Activated naive CD8-positive, alpha-beta T cell treated with anti-CD3 and anti-CD28 coated beads, Interleukin-2, amount 50 U/mL, for 24 hours (primary cell): ENCODE measurements at regions not wholly inside any gene's neighbourhood (a gene's known extent, or its start where the extent isn't known, plus 50 kb on each side); places are given as distances from the start of the nearest gene placed in this dataset.

Source experiments
- ATAC-seq: fragments of 150-1000 bp; cut with Tn5 transposase; one replicate; pipeline ENCODE4 v1.10.0; 2021
- DNase-seq: peaks from one replicate; pipeline ENCODE4 v3.0.0; 2021
- H3K27ac Mint-ChIP-seq: one replicate; pipeline ENCODE4 v1.8.0; 2021; ENCODE audit warnings: mild to moderate bottlenecking, mixed read lengths
- H3K27me3 Mint-ChIP-seq: one replicate; pipeline ENCODE4 v1.8.0; 2021; ENCODE audit warnings: mixed read lengths
- H3K36me3 Mint-ChIP-seq: one replicate; pipeline ENCODE4 v1.8.0; 2021; ENCODE audit warnings: low read depth, mixed read lengths
- H3K4me1 Mint-ChIP-seq: one replicate; pipeline ENCODE4 v1.8.0; 2021; ENCODE audit warnings: mixed read lengths
- H3K4me3 Mint-ChIP-seq: one replicate; pipeline ENCODE4 v1.8.0; 2021; ENCODE audit warnings: mild to moderate bottlenecking, moderate library complexity, mixed read lengths
- H3K9me3 Mint-ChIP-seq: one replicate; pipeline ENCODE4 v1.8.0; 2021; ENCODE audit warnings: mixed read lengths

- H3K4me3 Mint-ChIP-seq = no peak overlapping the region
- no peak overlapping the region for H3K27ac Mint-ChIP-seq
- H3K4me1 Mint-ChIP-seq = no peaks in the 10 kb centered on the region
- H3K36me3 Mint-ChIP-seq = no peaks in the 10 kb centered on the region
- DNase-seq = no peak
- H3K9me3 Mint-ChIP-seq = no peaks in the 10 kb centered on the region
- peaks cover 4% of the 10 kb centered on the region for H3K27me3 Mint-ChIP-seq
- no peak for ATAC-seq
These were observed 341.8 kb downstream of the CXCL12 start for GRCh38 chr10:44042926-44043602.

- ATAC-seq (no peak), DNase-seq (no peak)
- Mint-ChIP-seq H3K27me3 (no peaks in the 10 kb centered on the region), H3K27ac (no peak overlapping the region), H3K9me3 (no peaks in the 10 kb centered on the region), H3K4me3 (no peak overlapping the region), H3K4me1 (no peaks in the 10 kb centered on the region), H3K36me3 (no peaks in the 10 kb centered on the region)
These were observed 342.7 kb downstream of the CXCL12 start for GRCh38 chr10:44042075-44042770.

GRCh38 chr10:44039599-44039998 is 345.3 kb downstream of the CXCL12 start:
- H3K36me3 Mint-ChIP-seq = no peaks in the 10 kb centered on the region
- H3K27me3 Mint-ChIP-seq = peaks cover 4% of the 10 kb centered on the region
- DNase-seq (no peak), ATAC-seq (no peak)
- no peaks in the 10 kb centered on the region for H3K9me3 Mint-ChIP-seq
- no peaks in the 10 kb centered on the region for H3K4me1 Mint-ChIP-seq
- H3K27ac Mint-ChIP-seq = no peak overlapping the region
- no peak overlapping the region for H3K4me3 Mint-ChIP-seq

GRCh38 chr10:44036425-44036824 is 348.5 kb downstream of the CXCL12 start:
- Mint-ChIP-seq H3K36me3 (no peaks in the 10 kb centered on the region), H3K27ac (no peak overlapping the region), H3K9me3 (no peaks in the 10 kb centered on the region), H3K4me1 (no peaks in the 10 kb centered on the region), H3K4me3 (no peak overlapping the region), H3K27me3 (peaks cover 6% of the 10 kb centered on the region)
- DNase-seq (no peak), ATAC-seq (no peak)

- Mint-ChIP-seq H3K27ac (no peak overlapping the region), H3K36me3 (no peaks in the 10 kb centered on the region), H3K4me3 (no peak overlapping the region), H3K9me3 (no peaks in the 10 kb centered on the region), H3K4me1 (no peaks in the 10 kb centered on the region), H3K27me3 (peaks cover 6% of the 10 kb centered on the region)
- DNase-seq (no peak), ATAC-seq (no peak)
These were observed 349.3 kb downstream of the CXCL12 start for GRCh38 chr10:44035474-44036197.

- H3K36me3 Mint-ChIP-seq = no peaks in the 10 kb centered on the region
- H3K9me3 Mint-ChIP-seq = no peaks in the 10 kb centered on the region
- peaks cover 6% of the 10 kb centered on the region for H3K27me3 Mint-ChIP-seq
- DNase-seq (no peak), ATAC-seq (no peak)
- H3K4me3 Mint-ChIP-seq = no peak overlapping the region
- H3K4me1 Mint-ChIP-seq = no peaks in the 10 kb centered on the region
- no peak overlapping the region for H3K27ac Mint-ChIP-seq
These were observed 350.0 kb downstream of the CXCL12 start for GRCh38 chr10:44034946-44035345.

- DNase-seq (no peak), ATAC-seq (no peak)
- Mint-ChIP-seq H3K27me3 (peaks cover 6% of the 10 kb centered on the region), H3K4me1 (no peaks in the 10 kb centered on the region), H3K27ac (no peak overlapping the region), H3K4me3 (no peak overlapping the region), H3K9me3 (no peaks in the 10 kb centered on the region), H3K36me3 (no peaks in the 10 kb centered on the region)
These were observed 351.9 kb downstream of the CXCL12 start for GRCh38 chr10:44033008-44033407.

GRCh38 chr10:44032216-44032615 is 352.7 kb downstream of the CXCL12 start:
- Mint-ChIP-seq H3K36me3 (no peaks in the 10 kb centered on the region), H3K4me3 (no peak overlapping the region), H3K9me3 (no peaks in the 10 kb centered on the region), H3K27me3 (peaks cover 6% of the 10 kb centered on the region), H3K4me1 (no peaks in the 10 kb centered on the region), H3K27ac (no peak overlapping the region)
- DNase-seq (no peak), ATAC-seq (no peak)

GRCh38 chr10:44030738-44031137 is 354.2 kb downstream of the CXCL12 start:
- no peaks in the 10 kb centered on the region for H3K36me3 Mint-ChIP-seq
- H3K4me1 Mint-ChIP-seq = no peaks in the 10 kb centered on the region
- H3K9me3 Mint-ChIP-seq = no peaks in the 10 kb centered on the region
- ATAC-seq = no peak
- no peak overlapping the region for H3K4me3 Mint-ChIP-seq
- H3K27ac Mint-ChIP-seq = no peak overlapping the region
- peaks cover 9% of the 10 kb centered on the region for H3K27me3 Mint-ChIP-seq
- DNase-seq = no peak

- H3K27me3 Mint-ChIP-seq = peaks cover 12% of the 10 kb centered on the region
- H3K9me3 Mint-ChIP-seq = no peaks in the 10 kb centered on the region
- DNase-seq (no peak), ATAC-seq (peak; percentile 76)
- H3K27ac Mint-ChIP-seq = no peak overlapping the region
- no peak overlapping the region for H3K4me3 Mint-ChIP-seq
- no peaks in the 10 kb centered on the region for H3K36me3 Mint-ChIP-seq
- no peaks in the 10 kb centered on the region for H3K4me1 Mint-ChIP-seq
These were observed 354.8 kb downstream of the CXCL12 start for GRCh38 chr10:44030132-44030531.

- Mint-ChIP-seq H3K4me1 (no peaks in the 10 kb centered on the region), H3K27me3 (peaks cover 14% of the 10 kb centered on the region), H3K4me3 (no peak overlapping the region), H3K9me3 (no peaks in the 10 kb centered on the region), H3K36me3 (no peaks in the 10 kb centered on the region), H3K27ac (no peak overlapping the region)
- DNase-seq (no peak), ATAC-seq (no peak)
These were observed 356.3 kb downstream of the CXCL12 start for GRCh38 chr10:44028384-44029137.

- Mint-ChIP-seq H3K36me3 (no peaks in the 10 kb centered on the region), H3K9me3 (no peaks in the 10 kb centered on the region), H3K27ac (no peak overlapping the region), H3K27me3 (peaks cover 21% of the 10 kb centered on the region), H3K4me3 (no peak overlapping the region), H3K4me1 (no peaks in the 10 kb centered on the region)
- ATAC-seq = no peak
- no peak for DNase-seq
These were observed 360.4 kb downstream of the CXCL12 start for GRCh38 chr10:44024356-44025116.

- Mint-ChIP-seq H3K4me3 (no peak overlapping the region), H3K27me3 (peaks cover 21% of the 10 kb centered on the region), H3K4me1 (no peaks in the 10 kb centered on the region), H3K9me3 (no peaks in the 10 kb centered on the region), H3K36me3 (no peaks in the 10 kb centered on the region), H3K27ac (no peak overlapping the region)
- no peak for ATAC-seq
- no peak for DNase-seq
These were observed 361.4 kb downstream of the CXCL12 start for GRCh38 chr10:44023517-44023916.

- Mint-ChIP-seq H3K27me3 (peaks cover 21% of the 10 kb centered on the region), H3K27ac (no peak overlapping the region), H3K9me3 (no peaks in the 10 kb centered on the region), H3K36me3 (no peaks in the 10 kb centered on the region), H3K4me1 (no peaks in the 10 kb centered on the region), H3K4me3 (no peak overlapping the region)
- DNase-seq (no peak), ATAC-seq (no peak)
These were observed 362.7 kb downstream of the CXCL12 start for GRCh38 chr10:44022203-44022602.
